ENCODE measurements at regions not wholly inside any gene's neighbourhood (a gene's known extent, or its start where the extent isn't known, plus 50 kb on each side); places are given as distances from the start of the nearest gene placed in this dataset.

DNA sequence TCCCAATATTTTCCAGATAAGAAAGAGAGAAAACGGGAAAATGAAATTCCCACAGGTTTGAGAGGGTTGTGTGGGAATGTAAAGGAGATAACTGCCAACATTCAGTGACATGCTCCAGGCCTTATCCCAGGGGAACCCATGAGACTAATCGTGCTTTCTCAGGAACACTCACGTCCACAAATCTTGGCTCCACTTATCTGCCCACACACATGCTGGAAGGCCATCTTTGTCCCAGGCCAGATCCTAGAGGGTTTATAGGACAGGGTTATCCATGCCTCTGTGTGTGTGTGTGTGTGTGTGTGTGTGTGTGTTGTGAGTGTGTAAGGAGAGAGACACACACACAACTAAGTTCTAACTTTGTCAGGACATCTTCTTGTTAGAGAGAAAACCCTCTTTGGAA lies 182.2 kb upstream of the E2F7 start:
- intact Hi-C loops (cut with DNase I): no loop called here
- H3K27me3 ChIP-seq (ENCODE audit: insufficient read depth in 3 of 3, low read length in 2 of 3): no peaks in the 10 kb centered on the region
- 16 to 21% (median 17%) methylated on average over 3 of the region's 3 CpGs for WGBS, 3 donors
- ATAC-seq (no peak), DNase-seq (no peak)
- H3K4me1 ChIP-seq: no peaks in the 10 kb centered on the region
- no peak overlapping the region for H3K4me3 ChIP-seq
- H3K36me3 ChIP-seq (ENCODE audit: insufficient read depth in 1 of 2, low read depth in 1 of 2): no peaks in the 10 kb centered on the region
- H3K9me3 ChIP-seq: no peaks in the 10 kb centered on the region
- no peak overlapping the region for H3K27ac ChIP-seq
- TF ChIP-seq, protein P1, sequence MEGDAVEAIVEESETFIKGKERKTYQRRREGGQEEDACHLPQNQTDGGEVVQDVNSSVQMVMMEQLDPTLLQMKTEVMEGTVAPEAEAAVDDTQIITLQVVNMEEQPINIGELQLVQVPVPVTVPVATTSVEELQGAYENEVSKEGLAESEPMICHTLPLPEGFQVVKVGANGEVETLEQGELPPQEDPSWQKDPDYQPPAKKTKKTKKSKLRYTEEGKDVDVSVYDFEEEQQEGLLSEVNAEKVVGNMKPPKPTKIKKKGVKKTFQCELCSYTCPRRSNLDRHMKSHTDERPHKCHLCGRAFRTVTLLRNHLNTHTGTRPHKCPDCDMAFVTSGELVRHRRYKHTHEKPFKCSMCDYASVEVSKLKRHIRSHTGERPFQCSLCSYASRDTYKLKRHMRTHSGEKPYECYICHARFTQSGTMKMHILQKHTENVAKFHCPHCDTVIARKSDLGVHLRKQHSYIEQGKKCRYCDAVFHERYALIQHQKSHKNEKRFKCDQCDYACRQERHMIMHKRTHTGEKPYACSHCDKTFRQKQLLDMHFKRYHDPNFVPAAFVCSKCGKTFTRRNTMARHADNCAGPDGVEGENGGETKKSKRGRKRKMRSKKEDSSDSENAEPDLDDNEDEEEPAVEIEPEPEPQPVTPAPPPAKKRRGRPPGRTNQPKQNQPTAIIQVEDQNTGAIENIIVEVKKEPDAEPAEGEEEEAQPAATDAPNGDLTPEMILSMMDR (IDR thresholded peaks at IDR 0.05): no peak

DNA sequence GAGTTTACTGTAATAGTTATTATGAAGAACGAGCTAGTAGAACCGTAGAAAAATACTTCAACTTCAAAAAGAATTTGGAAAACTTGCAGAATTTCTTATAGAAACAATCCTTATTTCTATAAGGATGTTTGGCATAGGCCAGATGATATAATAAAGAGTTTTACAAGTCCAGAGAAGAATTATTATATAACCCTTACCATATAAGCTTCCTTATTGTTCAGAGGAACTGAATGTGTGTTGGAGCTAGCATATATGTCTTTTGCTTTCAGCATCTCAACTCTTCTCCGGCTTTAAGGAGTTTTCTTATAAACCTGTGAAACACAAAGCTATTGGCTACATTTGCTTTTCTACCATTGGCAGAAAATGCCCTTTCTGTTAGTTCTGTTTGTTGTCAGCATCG lies 178.0 kb upstream of the E2F7 start:
- Histone ChIP-seq H3K27ac (no peak overlapping the region), H3K4me3 (no peak overlapping the region), H3K4me1 (no peaks in the 10 kb centered on the region), H3K9me3 (no peaks in the 10 kb centered on the region), H3K36me3 (ENCODE audit: insufficient read depth in 1 of 2, low read depth in 1 of 2) (no peaks in the 10 kb centered on the region), H3K27me3 (ENCODE audit: insufficient read depth in 3 of 3, low read length in 2 of 3) (no peaks in the 10 kb centered on the region)
- intact Hi-C loops (cut with DNase I): no loop called here
- TF ChIP-seq, protein P1 (IDR thresholded peaks at IDR 0.05): no peak
- DNase-seq (no peak), ATAC-seq (no peak)
- 87 to 89% (median 89%) methylated on average over 4 of the region's 4 CpGs for WGBS, 3 donors

DNA sequence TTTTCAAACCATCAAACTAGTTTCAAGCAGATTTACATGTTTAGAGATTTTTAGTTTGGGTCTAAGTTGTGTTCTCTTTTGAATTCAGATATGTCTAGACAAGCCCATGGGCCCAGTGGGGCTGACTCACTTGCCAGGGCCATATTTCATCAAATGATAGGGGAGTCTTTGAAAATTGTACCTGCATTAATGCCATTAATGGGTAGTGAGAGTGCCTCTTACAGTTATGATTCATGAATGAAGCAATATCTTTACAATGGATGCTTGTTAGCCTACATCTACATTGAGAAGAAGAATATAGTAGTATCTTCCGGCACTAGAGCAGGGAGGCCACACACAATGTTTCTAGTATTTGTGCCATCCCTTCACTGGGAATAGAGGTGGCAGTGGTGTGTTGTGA lies 174.2 kb upstream of the E2F7 start:
- Histone ChIP-seq H3K36me3 (ENCODE audit: insufficient read depth in 1 of 2, low read depth in 1 of 2) (no peaks in the 10 kb centered on the region), H3K4me3 (no peak overlapping the region), H3K27ac (no peak overlapping the region), H3K9me3 (no peaks in the 10 kb centered on the region), H3K27me3 (ENCODE audit: insufficient read depth in 3 of 3, low read length in 2 of 3) (no peaks in the 10 kb centered on the region), H3K4me1 (no peaks in the 10 kb centered on the region)
- WGBS, 3 donors: 86 to 92% (median 88%) methylated on average over 1 of the region's 1 CpG
- ATAC-seq (no peak), DNase-seq (no peak)
- TF ChIP-seq, protein P1 (IDR thresholded peaks at IDR 0.05): no peak
- intact Hi-C loops (cut with DNase I): no loop called here

DNA sequence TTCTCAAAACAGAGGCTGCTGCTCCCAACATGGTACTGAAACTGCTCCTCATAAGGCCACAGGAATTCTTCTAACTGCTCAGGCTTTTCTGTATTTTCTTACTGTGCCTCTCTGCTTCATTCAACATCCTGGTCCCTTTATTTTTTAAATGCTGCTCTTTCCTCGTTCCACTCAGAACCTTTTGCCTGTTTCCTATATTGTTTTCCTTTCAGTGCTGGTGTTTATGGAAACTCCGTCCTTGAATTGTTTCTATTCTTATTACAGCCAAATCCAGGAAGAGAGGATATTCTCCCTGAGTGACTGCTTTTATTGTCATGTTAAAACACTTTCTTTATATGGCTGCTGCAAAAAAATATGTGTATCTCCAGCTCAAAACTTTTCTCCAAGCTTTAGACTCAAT lies 173.0 kb upstream of the E2F7 start:
- ATAC-seq (no peak), DNase-seq (no peak)
- H3K9me3 ChIP-seq: no peaks in the 10 kb centered on the region
- no peak overlapping the region for H3K27ac ChIP-seq
- TF ChIP-seq, protein P1 (IDR thresholded peaks at IDR 0.05): no peak
- no peaks in the 10 kb centered on the region for H3K4me1 ChIP-seq
- intact Hi-C loops (cut with DNase I): no loop called here
- no peaks in the 10 kb centered on the region for H3K36me3 ChIP-seq (ENCODE audit: insufficient read depth in 1 of 2, low read depth in 1 of 2)
- no peak overlapping the region for H3K4me3 ChIP-seq
- WGBS, 3 donors: 42 to 51% (median 45%) methylated on average over 2 of the region's 2 CpGs
- H3K27me3 ChIP-seq (ENCODE audit: insufficient read depth in 3 of 3, low read length in 2 of 3): no peaks in the 10 kb centered on the region

DNA sequence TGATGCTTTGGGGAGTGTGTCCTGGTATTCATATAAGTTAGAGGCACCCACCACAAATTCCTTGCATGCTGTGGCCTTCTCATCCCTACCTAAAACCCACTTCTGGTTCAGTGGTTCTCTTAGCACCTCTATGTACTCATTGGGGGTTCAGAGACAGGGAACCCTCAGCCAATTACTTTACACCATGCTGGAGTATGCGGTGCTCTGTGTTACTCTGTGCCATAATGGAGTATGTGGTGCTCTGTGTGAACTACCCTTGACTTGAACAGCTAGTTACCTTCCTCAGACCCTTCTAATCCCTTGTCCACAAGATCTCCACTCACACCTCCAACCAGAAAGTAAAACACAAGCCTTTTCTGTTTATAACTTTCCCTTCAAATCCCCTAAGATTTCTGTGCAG lies 172.5 kb upstream of the E2F7 start:
- DNase-seq (no peak), ATAC-seq (no peak)
- no peaks in the 10 kb centered on the region for H3K9me3 ChIP-seq
- no peak overlapping the region for H3K4me3 ChIP-seq
- H3K36me3 ChIP-seq (ENCODE audit: insufficient read depth in 1 of 2, low read depth in 1 of 2): no peaks in the 10 kb centered on the region
- no peaks in the 10 kb centered on the region for H3K27me3 ChIP-seq (ENCODE audit: insufficient read depth in 3 of 3, low read length in 2 of 3)
- intact Hi-C loops (cut with DNase I): no loop called here
- 92 to 95% (median 95%) methylated on average over 1 of the region's 1 CpG for WGBS, 3 donors
- TF ChIP-seq, protein P1 (IDR thresholded peaks at IDR 0.05): no peak
- H3K4me1 ChIP-seq: no peaks in the 10 kb centered on the region
- H3K27ac ChIP-seq: no peak overlapping the region

All from psoas muscle (tissue), 7 donors.